NCI-H2029 (cell line): ENCODE measurements at regions not wholly inside any gene's neighbourhood (a gene's known extent, or its start where the extent isn't known, plus 50 kb on each side); places are given as distances from the start of the nearest gene placed in this dataset.

ENCODE experiments used
- DNase-seq: peaks from one replicate; lab custom pipeline; 2025; lab: John Stamatoyannopoulos, UW

DNA sequence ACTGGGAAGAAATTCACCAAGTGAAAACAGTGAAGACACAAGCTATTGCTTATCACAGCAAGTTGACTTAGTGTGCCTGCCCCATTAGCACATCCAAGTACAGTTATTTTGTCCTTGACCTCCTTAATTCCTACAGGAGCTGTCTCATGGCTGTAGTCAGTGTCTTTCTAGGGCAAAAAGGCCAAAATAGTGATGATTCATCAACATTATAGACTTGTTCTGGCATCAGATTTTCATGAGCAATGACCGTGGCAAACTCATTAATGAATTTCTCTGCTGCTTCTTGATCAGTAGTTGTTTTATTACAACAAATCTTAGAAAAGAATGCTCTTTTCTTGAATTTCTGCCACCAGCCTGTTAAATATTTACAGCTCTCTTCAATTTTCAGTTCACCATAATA is 1169.3 kb upstream of the DDX18 start:
- no peak for DNase-seq

DNA sequence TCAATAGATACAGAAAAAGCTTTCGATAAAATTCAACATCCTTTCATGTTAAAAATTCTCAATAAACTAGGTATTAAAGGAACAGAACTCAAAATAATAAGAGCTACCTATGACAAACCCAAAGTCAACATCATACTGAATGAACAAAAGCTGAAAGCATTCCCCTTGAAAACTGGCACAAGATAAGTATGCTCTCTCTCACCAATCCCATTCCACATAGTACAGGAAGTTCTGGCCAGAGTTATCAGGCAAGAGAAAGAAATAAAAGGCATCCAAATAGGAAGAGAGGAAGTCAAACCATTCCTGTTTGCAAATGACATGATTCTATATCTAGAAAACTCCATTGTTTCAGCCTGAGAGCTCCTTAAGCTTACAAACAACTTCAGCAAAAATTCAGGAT is 1145.8 kb upstream of the DDX18 start:
- DNase-seq: no peak

DNA sequence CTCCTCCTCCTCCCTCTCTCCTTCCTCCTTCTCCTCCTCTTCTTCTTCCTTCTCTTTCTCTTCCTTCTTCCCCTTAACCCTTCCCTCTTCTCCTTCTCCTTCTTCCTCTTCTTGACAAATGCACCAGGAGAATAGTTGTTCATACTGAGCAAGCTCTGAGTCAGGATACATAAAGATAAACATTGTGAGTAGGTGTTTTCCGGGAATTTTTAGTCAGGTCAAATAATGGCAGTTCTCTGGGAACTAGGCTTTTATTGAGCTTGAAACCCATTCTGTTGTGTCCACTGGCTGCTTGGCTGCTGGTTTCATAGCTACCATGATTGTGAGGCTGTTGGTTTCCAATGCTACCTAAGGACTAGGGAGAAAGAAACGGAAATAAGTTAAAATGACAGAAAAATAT is 1144.7 kb upstream of the DDX18 start:
- no peak for DNase-seq

DNA sequence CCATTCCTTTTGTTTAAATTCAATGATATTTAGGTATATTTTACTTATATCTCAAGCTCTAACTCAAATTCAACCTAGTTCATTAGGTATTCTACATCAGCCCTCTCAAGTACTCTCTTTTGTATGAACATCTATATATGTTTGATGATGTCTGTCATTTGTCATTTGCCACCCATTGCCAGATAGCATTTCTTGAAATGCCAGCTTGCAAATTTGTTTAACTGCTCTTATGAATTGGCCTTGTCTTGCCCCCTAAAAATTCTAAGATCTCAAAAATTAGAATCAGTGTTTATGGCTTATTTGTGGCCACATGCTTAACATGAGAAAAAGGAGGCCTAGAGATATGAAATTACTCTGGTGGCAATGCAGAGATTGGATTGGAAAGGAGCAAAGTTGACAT is 1140.3 kb upstream of the DDX18 start:
- no peak for DNase-seq

DNA sequence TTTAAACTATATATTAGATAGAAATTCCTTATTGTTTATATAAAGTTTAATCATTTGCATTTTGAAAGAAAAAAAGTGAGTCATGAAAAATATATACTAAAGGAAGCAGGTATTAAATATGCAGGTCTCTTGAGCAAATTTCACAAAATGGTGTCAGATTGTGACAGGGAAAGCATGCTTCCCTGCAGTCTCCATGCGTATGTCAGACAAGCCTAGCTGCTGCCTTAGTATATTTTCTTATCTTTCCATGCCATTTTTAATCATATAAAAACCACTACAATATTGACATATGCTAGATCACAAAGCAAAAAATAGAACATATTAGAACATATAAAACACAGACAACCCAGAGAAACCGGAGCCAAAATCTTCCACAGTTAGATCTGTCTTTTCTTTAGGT is 1137.7 kb upstream of the DDX18 start:
- DNase-seq: no peak

DNA sequence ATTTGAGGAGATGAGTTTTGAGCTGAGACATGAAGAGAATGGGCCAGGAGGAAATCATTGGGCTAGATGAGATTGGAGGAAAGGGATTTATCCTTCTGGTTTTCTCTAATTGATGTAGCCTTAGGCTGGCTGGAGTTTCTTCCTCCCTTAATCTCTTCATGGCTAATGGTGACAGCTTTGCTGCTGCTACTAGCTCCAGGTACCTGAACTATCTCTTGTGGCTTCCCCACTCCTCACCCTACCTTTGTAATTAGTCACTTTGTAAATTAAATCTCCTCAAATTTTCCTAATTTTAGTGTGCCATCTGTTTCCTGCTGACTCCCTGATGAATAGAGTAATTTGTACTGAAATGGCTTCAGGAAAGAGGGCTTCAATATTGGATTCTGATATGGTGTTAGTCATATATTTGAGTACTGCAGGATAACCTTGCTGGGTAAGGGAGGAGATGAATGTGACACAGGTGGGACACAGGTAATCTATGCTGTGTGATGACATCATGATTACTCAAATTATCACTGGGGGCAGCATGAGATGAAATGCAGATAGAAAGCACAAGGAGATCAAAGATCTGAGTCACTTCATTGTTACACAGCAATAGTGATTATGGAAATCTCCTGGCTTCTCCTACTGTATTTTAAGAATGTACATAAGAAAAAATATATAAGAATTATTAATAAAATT is 1134.1 kb upstream of the DDX18 start:
- no peak for DNase-seq

DNA sequence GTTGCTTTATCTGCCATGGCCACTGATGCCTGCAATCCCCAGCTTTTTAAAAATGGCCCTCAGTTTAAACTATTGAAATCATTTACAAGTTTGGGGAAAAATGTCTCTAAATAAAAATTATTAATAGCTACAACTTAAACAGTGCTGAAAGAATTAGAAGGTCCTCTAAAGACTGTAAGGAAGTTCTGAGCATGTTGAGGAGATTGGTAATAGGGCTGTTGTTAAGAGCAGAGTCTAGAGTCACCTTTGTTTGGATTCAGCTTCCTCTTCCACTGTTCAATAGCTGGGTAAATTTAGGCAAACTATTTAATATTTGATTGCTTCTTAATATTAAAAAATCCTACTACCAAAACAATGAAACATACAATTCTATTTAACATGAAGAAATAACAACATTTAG is 1127.1 kb upstream of the DDX18 start:
- no peak for DNase-seq

DNA sequence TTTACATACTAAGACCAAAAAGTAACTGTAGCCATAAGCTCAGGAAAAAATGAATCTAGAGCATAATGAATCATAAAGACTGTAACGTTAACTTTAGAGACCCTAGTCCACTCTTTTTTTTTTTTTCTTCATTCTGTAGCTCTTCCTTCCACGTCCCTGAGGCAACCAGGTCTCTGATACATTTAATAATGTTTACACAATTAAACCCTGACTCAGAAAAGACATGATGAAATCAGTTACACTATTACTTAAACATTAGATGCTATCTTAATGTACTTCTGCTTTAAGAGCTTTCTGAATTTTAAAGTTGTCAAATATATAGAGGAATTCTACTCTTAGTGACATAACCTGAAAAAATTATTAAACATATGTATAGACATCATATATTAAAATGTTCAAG is 1121.5 kb upstream of the DDX18 start:
- DNase-seq: no peak

DNA sequence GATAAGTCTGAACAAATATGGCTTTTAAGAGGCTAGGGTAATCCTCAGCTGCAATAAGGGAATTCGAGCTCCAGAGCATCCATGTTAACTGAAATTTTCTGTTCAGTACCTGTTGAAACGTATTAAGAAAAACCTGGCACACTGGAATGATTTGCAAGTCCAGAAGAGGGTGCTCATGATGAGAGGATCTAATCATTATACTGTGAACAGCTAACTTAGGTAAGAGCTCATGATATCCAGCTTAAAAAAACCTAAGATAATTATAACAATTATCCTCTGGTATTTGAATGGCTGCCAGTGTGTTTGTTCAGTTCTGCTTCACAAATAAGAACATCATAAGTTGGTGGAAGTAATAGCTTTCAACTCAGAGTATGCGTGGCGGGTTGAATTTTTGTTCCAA is 1118.3 kb upstream of the DDX18 start:
- no peak for DNase-seq

DNA sequence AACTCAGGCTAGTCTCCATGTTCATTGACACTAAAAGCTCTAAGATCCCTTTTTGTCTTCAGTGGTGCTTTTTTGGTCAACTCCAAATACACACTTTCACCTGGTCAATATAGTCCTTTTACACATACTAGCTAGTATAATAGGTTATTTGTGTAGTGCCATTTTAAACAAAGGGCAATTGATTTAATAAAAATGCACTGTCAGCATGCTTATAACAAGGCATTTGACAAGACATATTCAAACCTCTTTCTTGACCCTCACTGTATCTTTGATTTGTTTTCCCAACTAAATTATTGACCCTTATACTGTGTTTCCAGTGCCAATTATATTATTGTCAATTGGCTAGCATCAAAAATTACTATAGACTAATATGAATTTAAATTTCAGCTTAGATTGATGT is 1117.6 kb upstream of the DDX18 start:
- no peak for DNase-seq

DNA sequence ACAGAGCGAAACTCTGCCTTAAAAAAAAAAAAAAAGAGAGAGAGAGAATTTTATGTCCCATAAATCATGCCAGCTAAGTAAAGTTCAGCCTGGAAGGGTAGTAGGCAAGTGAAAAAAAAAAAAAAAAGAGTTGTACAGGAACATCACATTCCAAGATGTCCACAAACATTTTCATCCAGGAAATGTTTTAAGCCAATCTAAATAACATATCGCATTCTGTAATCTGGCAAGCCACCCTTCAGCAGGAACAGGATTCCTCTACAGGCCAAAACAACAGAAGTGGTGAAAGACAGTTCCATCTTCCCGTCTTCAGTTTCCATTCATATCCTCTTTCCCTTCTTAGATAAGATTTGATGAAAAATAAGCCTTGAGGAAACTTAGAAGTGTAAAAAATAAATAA is 1108.1 kb upstream of the DDX18 start:
- DNase-seq: no peak

DNA sequence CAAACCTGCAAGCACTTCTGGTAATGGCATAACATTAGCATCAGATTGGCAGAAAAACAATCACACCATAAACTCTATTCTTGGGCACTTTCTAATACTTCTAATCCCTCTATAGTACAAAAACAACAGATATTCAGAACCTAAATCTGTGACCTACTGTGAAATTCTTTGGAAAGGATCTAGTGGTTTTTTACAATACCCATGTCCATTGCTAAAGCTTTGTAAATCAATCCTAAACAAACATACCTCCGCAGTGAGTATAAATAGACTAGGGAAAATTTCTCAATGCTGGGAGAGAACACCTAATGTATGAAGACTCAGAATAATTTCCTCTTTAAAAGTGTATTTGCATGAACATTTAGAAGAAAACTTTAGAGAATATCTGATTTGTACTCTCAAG is 1098.5 kb upstream of the DDX18 start:
- no peak for DNase-seq

DNA sequence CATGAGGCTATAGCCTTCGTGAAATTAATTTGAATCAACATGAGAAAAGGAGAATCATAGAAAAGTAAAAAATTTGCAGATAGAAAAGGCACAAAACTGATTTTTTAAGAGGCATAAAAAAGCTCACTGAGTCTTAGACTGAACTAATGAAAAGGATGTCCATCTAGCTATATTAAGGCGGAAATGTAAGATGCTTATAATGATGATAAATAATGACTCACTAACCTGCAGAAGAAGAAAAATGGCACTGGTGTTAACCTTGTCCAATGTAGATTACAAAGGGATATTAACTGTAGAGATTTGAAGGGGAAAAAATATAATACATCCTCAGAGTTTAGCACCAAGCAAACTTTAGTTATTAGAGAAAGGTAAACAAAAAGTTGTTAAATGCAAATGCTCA is 1098.0 kb upstream of the DDX18 start:
- DNase-seq: no peak

DNA sequence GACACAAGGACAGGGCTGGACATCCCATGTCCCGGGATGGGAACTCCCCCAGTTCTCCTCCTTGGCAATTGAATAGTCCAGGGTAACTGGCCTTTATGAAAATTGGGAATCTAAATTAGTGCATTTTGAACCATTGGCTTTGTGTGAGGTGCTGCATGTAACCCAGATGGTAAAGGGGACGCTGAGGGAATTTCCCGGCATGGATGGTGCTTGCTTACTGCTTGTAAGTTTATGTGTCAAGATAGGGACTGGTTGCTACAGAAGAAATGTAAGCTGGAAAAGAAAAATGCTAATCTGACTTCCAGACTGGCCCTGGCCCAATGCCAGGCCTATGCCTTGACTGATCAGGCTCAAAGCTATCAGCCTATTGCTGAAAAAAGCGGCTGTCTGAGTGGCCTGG is 1096.7 kb upstream of the DDX18 start:
- no peak for DNase-seq

DNA sequence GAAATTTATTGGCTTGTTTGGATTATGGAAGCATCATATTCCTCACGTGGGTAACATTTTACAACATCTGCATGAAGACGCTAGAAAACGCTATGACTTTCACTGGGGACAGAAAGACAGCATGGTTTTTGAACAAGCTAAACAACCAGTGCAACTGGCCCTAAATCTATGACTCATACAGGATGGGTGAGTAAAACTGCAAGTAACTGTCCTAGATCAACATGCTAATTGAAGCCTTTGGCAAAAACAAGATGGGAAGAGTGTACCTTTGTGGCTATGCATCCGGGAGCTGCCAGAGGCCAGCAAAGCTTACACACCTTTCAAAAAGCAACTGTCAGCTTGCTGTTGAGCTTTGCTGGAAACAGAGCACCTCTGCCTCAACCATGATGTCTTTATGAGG is 1096.0 kb upstream of the DDX18 start:
- DNase-seq: no peak

DNA sequence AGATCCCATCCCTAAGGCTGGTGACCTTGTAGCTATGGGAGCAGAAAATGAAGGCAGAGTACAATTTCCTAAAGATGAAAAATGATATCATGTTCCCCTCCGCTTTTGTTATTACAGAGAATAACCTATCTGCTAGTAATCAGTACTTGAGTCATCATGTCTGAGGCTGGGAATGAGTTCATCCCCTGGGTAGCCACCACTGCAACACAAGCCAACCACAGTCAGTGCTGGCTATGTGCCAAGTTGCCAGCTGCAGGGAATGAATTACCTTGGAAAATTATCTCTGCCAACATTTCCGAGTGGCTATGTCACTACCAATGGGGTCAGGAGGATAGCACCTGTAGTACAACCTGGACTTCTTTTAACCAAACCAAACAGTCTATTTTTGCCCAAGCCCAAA is 1094.7 kb upstream of the DDX18 start:
- peak; percentile 58 for DNase-seq

DNA sequence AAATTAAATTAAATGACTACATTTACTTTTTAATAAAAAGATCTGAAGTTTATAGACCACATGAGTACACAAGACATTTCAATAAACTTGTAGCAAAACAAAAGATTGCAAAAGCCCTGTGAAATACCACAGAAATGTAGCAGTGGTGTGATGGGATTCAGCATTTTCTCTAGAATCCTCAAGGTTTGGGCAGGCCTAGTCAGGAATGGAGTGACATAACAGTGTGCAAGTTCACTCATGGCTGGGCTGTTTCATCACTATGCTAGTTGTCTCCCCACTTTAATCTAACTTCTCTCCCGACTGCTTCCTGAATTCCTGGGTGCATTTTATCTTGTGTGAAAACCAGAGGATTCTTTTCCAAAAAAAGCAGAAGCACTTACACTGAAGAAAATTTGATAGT is 1089.9 kb upstream of the DDX18 start:
- DNase-seq: no peak

DNA sequence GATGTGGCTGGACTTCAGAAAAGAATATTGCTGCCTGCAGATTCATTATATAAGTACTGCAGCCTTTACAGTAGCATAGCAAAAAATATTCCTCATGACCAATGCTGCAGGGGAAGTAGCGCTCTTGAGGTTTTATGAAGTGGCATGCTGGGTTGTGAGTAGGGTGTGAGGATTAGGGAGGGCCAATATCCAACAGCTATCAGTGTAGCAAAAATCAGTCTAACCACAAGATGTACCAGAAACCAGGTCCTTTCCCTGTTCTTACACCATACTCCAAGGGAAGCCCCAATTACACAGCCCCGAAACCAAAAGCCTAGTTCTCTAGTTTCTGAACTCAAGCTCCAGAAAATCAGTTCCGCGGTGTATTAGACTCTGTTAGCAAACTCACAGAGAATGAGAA is 1082.2 kb upstream of the DDX18 start:
- no peak for DNase-seq

DNA sequence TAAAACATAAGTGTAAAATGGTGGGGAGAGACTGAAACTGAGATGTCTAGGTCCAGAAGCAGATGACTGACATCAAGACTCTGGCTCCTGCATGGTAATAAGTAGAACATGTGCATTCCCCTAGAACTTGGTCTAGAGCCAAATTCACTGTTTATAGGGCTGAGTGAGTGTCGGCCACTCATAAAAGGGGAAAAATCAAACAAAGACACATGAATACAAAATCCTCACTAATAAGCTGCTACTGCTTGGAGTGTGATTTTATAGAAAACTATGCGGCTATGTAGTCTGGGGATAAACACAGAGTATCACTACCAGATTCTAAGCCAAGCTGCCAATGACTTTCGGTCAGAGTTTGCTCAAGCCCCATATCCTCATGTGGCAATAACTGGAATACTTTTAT is 1080.8 kb upstream of the DDX18 start:
- DNase-seq: no peak

DNA sequence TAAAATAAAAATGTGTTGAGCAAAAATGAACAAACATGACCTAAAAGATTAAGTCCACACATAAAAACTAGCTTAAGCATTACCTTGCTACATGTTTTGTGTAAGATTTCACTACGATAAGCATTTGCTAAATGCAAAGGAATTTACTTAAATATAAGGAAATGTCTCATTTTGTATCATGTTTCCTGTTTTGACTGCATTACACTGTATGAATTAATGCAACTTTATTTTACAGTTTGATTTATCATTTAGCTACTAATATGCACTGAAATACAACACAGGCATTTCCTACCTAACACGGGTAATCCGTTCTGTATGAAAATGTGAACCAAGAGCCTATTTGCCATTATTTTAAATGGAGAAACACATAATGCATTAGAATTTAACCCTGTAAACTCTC is 1076.5 kb upstream of the DDX18 start:
- DNase-seq: no peak

DNA sequence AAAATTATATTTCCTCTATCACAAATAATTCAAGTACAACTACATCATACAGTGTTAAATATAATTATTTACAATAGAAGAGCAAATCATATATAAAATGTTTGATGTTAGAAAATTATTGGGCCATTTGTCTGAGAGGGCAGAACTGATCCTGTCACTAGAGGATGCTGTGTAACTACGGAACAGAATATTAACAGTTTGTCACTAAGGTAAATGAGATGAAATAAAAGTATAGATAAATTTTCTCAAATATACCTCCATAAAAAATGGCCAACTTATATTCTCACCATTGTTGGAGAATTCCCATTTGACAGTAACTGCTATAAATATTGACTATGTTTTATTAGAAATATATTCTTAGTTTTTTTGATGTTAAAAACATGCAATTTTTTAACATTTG is 1067.4 kb upstream of the DDX18 start:
- DNase-seq: no peak

DNA sequence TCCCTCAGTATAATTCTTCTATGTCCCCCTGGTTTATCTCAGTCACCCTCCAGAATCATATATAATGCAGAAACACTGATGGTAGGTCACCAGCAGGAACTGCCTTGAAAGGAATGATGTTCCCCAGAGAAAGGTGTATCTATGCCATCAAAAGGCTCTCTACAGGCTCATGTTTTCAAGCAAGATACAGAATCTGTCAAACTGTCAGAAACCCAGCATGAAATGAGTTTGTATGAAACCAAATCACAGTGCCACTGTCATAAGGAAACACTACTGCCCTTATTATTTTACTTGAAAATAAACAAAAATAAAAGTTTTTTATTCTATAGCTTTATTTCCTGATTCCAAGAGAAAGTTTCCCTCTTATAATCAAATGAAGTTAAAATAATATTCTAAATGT is 1064.5 kb upstream of the DDX18 start:
- no peak for DNase-seq

DNA sequence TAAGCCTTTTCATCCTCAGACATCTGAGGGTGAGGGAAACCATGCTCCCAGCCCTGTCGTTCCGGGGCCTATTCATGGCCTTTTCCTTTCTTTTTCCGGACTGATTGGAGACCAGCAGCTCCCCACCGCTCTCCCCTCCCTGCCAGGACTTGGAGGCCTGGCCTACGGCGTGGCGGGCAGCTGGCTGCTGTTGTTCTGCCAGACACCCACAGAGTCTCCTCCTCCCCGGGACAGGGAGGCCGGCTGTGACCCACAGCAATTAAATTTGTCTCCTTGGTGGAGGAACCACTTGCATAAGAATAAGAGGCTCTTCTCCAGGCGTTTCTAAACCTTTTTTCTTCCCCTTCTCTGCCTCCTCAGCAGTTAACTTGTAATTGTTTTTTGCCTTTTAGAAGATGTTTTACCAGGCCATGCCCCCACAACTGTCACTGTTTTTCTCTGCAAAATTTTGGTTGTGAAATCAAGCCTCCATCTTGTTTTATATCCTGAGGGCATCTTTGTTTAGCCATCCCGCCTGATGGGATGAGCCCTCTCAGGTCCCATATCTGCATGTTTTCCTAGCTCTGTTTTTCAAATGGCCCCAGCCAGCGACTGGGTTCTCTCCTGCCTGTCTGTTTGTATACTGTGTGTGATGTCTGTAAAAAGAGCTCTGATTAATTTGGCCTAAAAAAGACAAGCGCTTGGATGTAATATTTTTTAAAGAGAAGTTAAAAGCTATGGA is 1060.0 kb upstream of the DDX18 start:
- DNase-seq: no peak

DNA sequence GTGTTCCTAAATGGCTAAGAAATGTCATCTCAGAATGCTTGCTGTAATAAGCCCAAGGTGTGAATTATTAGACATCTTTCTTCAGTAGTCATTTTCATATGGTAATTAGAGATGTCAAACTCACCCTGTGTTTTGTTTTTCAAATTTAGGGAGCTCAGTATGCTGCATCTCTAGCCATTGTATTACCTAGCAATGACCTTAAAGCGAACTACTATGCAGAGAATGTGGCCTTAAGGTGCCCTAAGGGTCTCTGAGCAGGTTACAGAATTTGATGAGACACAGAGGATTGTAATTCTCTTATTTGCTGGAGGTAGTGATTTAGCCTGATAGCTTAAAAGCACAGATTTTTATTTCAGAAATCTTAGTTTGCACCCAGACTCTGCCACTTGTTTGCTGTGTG is 1052.6 kb upstream of the DDX18 start:
- no peak for DNase-seq
